ENCODE measurements at regions not wholly inside any gene's neighbourhood (a gene's known extent, or its start where the extent isn't known, plus 50 kb on each side); places are given as distances from the start of the nearest gene placed in this dataset.

- DNase-seq (ENCODE audit: low read depth), result no peak
- Histone ChIP-seq H3K36me3 (ENCODE audit: control insufficient read depth, insufficient read depth, low read length) (no peaks in the 10 kb centered on the region), H3K4me3 (ENCODE audit: low read depth, low read length) (no peak overlapping the region), H3K27me3 (ENCODE audit: control insufficient read depth, insufficient read depth, low read length) (no peaks in the 10 kb centered on the region)
- TF ChIP-seq CTCF (IDR thresholded peaks at IDR 0.05; ENCODE audit: insufficient read depth, low read length, poor library complexity, severe bottlenecking), result no peak
Observed at GRCh38 chr2:59947209-59947608, 606.2 kb downstream of the BCL11A start.

- no peaks in the 10 kb centered on the region for H3K27me3 ChIP-seq (ENCODE audit: control insufficient read depth, insufficient read depth, low read length)
- DNase-seq (ENCODE audit: low read depth), result no peak
- no peak for TF ChIP-seq CTCF (IDR thresholded peaks at IDR 0.05; ENCODE audit: insufficient read depth, low read length, poor library complexity, severe bottlenecking)
- H3K36me3 ChIP-seq (ENCODE audit: control insufficient read depth, insufficient read depth, low read length), result no peaks in the 10 kb centered on the region
- no peak overlapping the region for H3K4me3 ChIP-seq (ENCODE audit: low read depth, low read length)
Observed at GRCh38 chr2:59939236-59939635, 614.2 kb downstream of the BCL11A start.

GRCh38 chr2:59938181-59938580, 615.3 kb downstream of the BCL11A start:
- Histone ChIP-seq H3K27me3 (ENCODE audit: control insufficient read depth, insufficient read depth, low read length) (no peaks in the 10 kb centered on the region), H3K4me3 (ENCODE audit: low read depth, low read length) (no peak overlapping the region), H3K36me3 (ENCODE audit: control insufficient read depth, insufficient read depth, low read length) (no peaks in the 10 kb centered on the region)
- no peak for DNase-seq (ENCODE audit: low read depth)
- TF ChIP-seq CTCF (IDR thresholded peaks at IDR 0.05; ENCODE audit: insufficient read depth, low read length, poor library complexity, severe bottlenecking), result no peak

DNA sequence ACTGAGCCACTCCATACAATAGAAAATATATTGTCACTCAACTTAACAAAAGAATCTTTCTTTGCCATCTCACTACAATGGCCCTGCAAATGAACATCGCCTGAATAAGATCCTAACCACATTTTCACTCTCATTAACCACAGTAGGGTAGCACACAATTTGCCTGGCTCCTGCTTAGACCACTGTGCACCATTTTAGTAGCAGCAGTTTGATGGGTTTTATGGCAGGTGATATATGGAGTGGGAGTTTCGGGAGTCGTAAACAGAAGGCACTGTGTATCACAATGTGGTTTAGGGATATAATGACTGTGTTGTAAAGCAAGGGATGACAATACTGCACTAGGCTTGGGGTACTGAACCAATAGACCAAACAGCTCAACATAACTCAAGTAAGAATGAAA, 617.4 kb downstream of the BCL11A start:
- H3K27me3 ChIP-seq (ENCODE audit: control insufficient read depth, insufficient read depth, low read length), result no peaks in the 10 kb centered on the region
- H3K36me3 ChIP-seq (ENCODE audit: control insufficient read depth, insufficient read depth, low read length), result no peaks in the 10 kb centered on the region
- no peak for TF ChIP-seq CTCF (IDR thresholded peaks at IDR 0.05; ENCODE audit: insufficient read depth, low read length, poor library complexity, severe bottlenecking)
- no peak for DNase-seq (ENCODE audit: low read depth)
- no peak overlapping the region for H3K4me3 ChIP-seq (ENCODE audit: low read depth, low read length)

GRCh38 chr2:59935005-59935404, 618.4 kb downstream of the BCL11A start:
- no peak for TF ChIP-seq CTCF (IDR thresholded peaks at IDR 0.05; ENCODE audit: insufficient read depth, low read length, poor library complexity, severe bottlenecking)
- Histone ChIP-seq H3K36me3 (ENCODE audit: control insufficient read depth, insufficient read depth, low read length) (no peaks in the 10 kb centered on the region), H3K4me3 (ENCODE audit: low read depth, low read length) (no peak overlapping the region), H3K27me3 (ENCODE audit: control insufficient read depth, insufficient read depth, low read length) (no peaks in the 10 kb centered on the region)
- DNase-seq (ENCODE audit: low read depth), result no peak

- TF ChIP-seq CTCF (IDR thresholded peaks at IDR 0.05; ENCODE audit: insufficient read depth, low read length, poor library complexity, severe bottlenecking), result no peak
- H3K36me3 ChIP-seq (ENCODE audit: control insufficient read depth, insufficient read depth, low read length), result no peaks in the 10 kb centered on the region
Observed at GRCh38 chr2:59933948-59934347, 619.5 kb downstream of the BCL11A start.

More at GRCh38 chr2:59933948-59934347, 619.5 kb downstream of the BCL11A start:
- no peak for DNase-seq (ENCODE audit: low read depth)
- no peak overlapping the region for H3K4me3 ChIP-seq (ENCODE audit: low read depth, low read length)
- no peaks in the 10 kb centered on the region for H3K27me3 ChIP-seq (ENCODE audit: control insufficient read depth, insufficient read depth, low read length)

All from kidney epithelial cell (primary cell).